H9 (cell line): ENCODE measurements at regions not wholly inside any gene's neighbourhood (a gene's known extent, or its start where the extent isn't known, plus 50 kb on each side); places are given as distances from the start of the nearest gene placed in this dataset.
"Not testable (repeated sequence)": the region's sequence is repeated elsewhere in the genome, so short reads cannot be mapped to it uniquely, and the experiment has no call there.

ENCODE experiments used
- DNase-seq: peaks from one replicate; pipeline ENCODE4 v3.0.0-alpha.2; 2017
- H2AFZ ChIP-seq: one replicate; pipeline ENCODE4 v1.6.1; 2013; ENCODE audit warnings: mild to moderate bottlenecking, low read length, control low read depth, moderate library complexity
- H2AK5ac ChIP-seq: 2 replicates; pipeline ENCODE4 v1.6.1; 2013; ENCODE audit warnings: low read length, control low read depth, mixed read lengths; ENCODE audit not compliant: insufficient read length
- H2BK120ac ChIP-seq: one replicate; pipeline ENCODE4 v1.6.1; 2013; ENCODE audit warnings: low read depth, mild to moderate bottlenecking, low read length, control low read depth, inconsistent platforms; ENCODE audit not compliant: poor library complexity, severe bottlenecking
- H2BK12ac ChIP-seq: 2 replicates; pipeline ENCODE4 v1.6.1; 2013; ENCODE audit warnings: low read length, control low read depth, mixed read lengths, low read depth; ENCODE audit not compliant: insufficient read length
- H2BK15ac ChIP-seq: 2 replicates; pipeline ENCODE4 v1.6.1; 2013; ENCODE audit warnings: low read depth, low read length, control low read depth
- H2BK20ac ChIP-seq: one replicate; pipeline ENCODE4 v1.6.1; 2013; ENCODE audit warnings: low read depth, mild to moderate bottlenecking, low read length, control low read depth, inconsistent platforms; ENCODE audit not compliant: poor library complexity, severe bottlenecking
- H2BK5ac ChIP-seq: 2 replicates; pipeline ENCODE4 v1.6.1; 2013; ENCODE audit warnings: low read length, control low read depth, mixed read lengths; ENCODE audit not compliant: insufficient read length
- H3K14ac ChIP-seq: 2 replicates; pipeline ENCODE4 v1.6.1; 2013; ENCODE audit warnings: low read length, control low read depth; ENCODE audit not compliant: insufficient read depth
- H3K18ac ChIP-seq: 2 replicates; pipeline ENCODE4 v1.6.1; 2013; ENCODE audit warnings: low read depth, mild to moderate bottlenecking, mixed read lengths, low read length, control low read depth; ENCODE audit not compliant: insufficient read length
- H3K23ac ChIP-seq: 2 replicates; pipeline ENCODE4 v1.6.1; 2013; ENCODE audit warnings: low read length, control low read depth, mixed read lengths, low read depth; ENCODE audit not compliant: insufficient read length
- H3K23me2 ChIP-seq: 2 replicates; pipeline ENCODE4 v1.6.1; 2013; ENCODE audit warnings: low read depth, mild to moderate bottlenecking, mixed read lengths, low read length, control low read depth; ENCODE audit not compliant: insufficient read length, poor library complexity, severe bottlenecking
- H3K27ac ChIP-seq: 2 replicates; pipeline ENCODE4 v1.5.1; 2013; ENCODE audit warnings: low read length, control low read depth, mixed read lengths, low read depth; ENCODE audit not compliant: insufficient read length
- H3K27me3 ChIP-seq: 2 replicates; pipeline ENCODE4 v1.6.1; 2013; ENCODE audit warnings: low read length, control low read depth, inconsistent platforms; ENCODE audit not compliant: insufficient read depth
- H3K4ac ChIP-seq: 2 replicates; pipeline ENCODE4 v1.6.1; 2013; ENCODE audit warnings: low read depth, mild to moderate bottlenecking, control low read depth, inconsistent platforms, low read length, moderate library complexity
- H3K4me1 ChIP-seq: 2 replicates; pipeline ENCODE4 v1.6.1; 2013; ENCODE audit warnings: low read length, control low read depth, inconsistent platforms; ENCODE audit not compliant: insufficient read depth
- H3K4me2 ChIP-seq: 2 replicates; pipeline ENCODE4 v1.6.1; 2013; ENCODE audit warnings: low read length, control low read depth, mixed read lengths; ENCODE audit not compliant: insufficient read length, insufficient read depth
- H3K56ac ChIP-seq: 2 replicates; pipeline ENCODE4 v1.6.1; 2013; ENCODE audit warnings: low read depth, mild to moderate bottlenecking, mixed read lengths, low read length, control low read depth; ENCODE audit not compliant: insufficient read length
- H3K79me1 ChIP-seq: 2 replicates; pipeline ENCODE4 v1.6.1; 2013; ENCODE audit warnings: low read depth, mild to moderate bottlenecking, moderate library complexity, low read length, control low read depth, inconsistent platforms; ENCODE audit not compliant: insufficient read depth, poor library complexity, severe bottlenecking
- H3K79me2 ChIP-seq: 2 replicates; pipeline ENCODE4 v1.6.1; 2013; ENCODE audit warnings: low read length, control low read depth, inconsistent platforms; ENCODE audit not compliant: insufficient read depth
- H3K9ac ChIP-seq: 2 replicates; pipeline ENCODE4 v1.6.1; 2013; ENCODE audit warnings: low read length, control low read depth, mixed read lengths; ENCODE audit not compliant: insufficient read length; ENCODE audit errors: extremely low read depth
- H3K9me3 ChIP-seq: one replicate; pipeline ENCODE4 v1.6.1; 2013; ENCODE audit warnings: low read depth, low read length, inconsistent platforms; ENCODE audit not compliant: control insufficient read depth
- H3T11ph ChIP-seq: one replicate; pipeline ENCODE4 v1.6.1; 2013; ENCODE audit warnings: mild to moderate bottlenecking, low read length, control low read depth, inconsistent platforms
- H4K20me1 ChIP-seq: one replicate; pipeline ENCODE4 v1.6.1; 2013; ENCODE audit not compliant: control insufficient read depth, insufficient read length, insufficient read depth
- H4K5ac ChIP-seq: 2 replicates; pipeline ENCODE4 v1.6.1; 2013; ENCODE audit warnings: low read depth, mild to moderate bottlenecking, mixed read lengths, low read length, control low read depth; ENCODE audit not compliant: insufficient read length
- H4K8ac ChIP-seq: replicated peaks from 2 replicates; pipeline ENCODE4 v1.6.1; 2013; ENCODE audit warnings: low read length, control low read depth, mixed read lengths, low read depth; ENCODE audit not compliant: insufficient read length
- H4K91ac ChIP-seq: 2 replicates; pipeline ENCODE4 v1.6.1; 2013; ENCODE audit warnings: low read depth, mild to moderate bottlenecking, moderate library complexity, mixed read lengths, low read length, control low read depth; ENCODE audit not compliant: insufficient read length
- H3K27ac Mint-ChIP-seq, 3 experiments: 2 replicates in 2 of 3; 3 replicates in 1 of 3; pipeline ENCODE4 v1.8.0; 2020 to 2021; ENCODE audit warnings: mixed read lengths in 3 of 3, mild to moderate bottlenecking in 1 of 3, moderate library complexity in 1 of 3
- H3K27me3 Mint-ChIP-seq: 2 replicates; pipeline ENCODE4 v1.8.0; 2021; ENCODE audit warnings: low read depth, mild to moderate bottlenecking, moderate library complexity, mixed read lengths
- H3K36me3 Mint-ChIP-seq, 3 experiments: 2 replicates in 2 of 3; 3 replicates in 1 of 3; pipeline ENCODE4 v1.8.0; 2020 to 2021; ENCODE audit warnings: low read depth in 3 of 3, mixed read lengths in 3 of 3; ENCODE audit not compliant: insufficient read depth in 1 of 3
- H3K4me1 Mint-ChIP-seq, 2 experiments: 2 replicates each; pipeline ENCODE4 v1.8.0; 2020; ENCODE audit warnings: mixed read lengths in 2 of 2
- H3K4me3 Mint-ChIP-seq, 2 experiments: 2 replicates in 1 of 2; 3 replicates in 1 of 2; pipeline ENCODE4 v1.8.0; 2020 to 2021; ENCODE audit warnings: mild to moderate bottlenecking in 2 of 2, mixed read lengths in 2 of 2, moderate library complexity in 1 of 2
- H3K9me3 Mint-ChIP-seq, 2 experiments: 2 replicates in 1 of 2; 3 replicates in 1 of 2; pipeline ENCODE4 v1.8.0; 2020; ENCODE audit warnings: mild to moderate bottlenecking in 2 of 2, mixed read lengths in 2 of 2, moderate library complexity in 1 of 2
- WGBS: extraction: QIAGEN DNeasy Blood & Tissue Kit; methylation state at CpG from one replicate; pipeline ENCODE4 v1.1.7; 2013; ENCODE audit warnings: missing lambda C conversion rate, low lambda C conversion rate, mixed read lengths; ENCODE audit not compliant: insufficient read length; ENCODE audit errors: extremely low coverage; 5-methylcytosine and 5-hydroxymethylcytosine counted together

- H3K27me3 Mint-ChIP-seq, H3K9ac ChIP-seq, H4K5ac ChIP-seq, H3K9me3 Mint-ChIP-seq, H4K91ac ChIP-seq, H3K4me2 ChIP-seq, H3K4me1 ChIP-seq, H3K4me3 Mint-ChIP-seq, H3K14ac ChIP-seq, H3K9me3 ChIP-seq, H2BK20ac ChIP-seq, H3K23ac ChIP-seq, H3K4me1 Mint-ChIP-seq, H2BK12ac ChIP-seq, H3K36me3 Mint-ChIP-seq, H3T11ph ChIP-seq, H3K79me1 ChIP-seq, H3K27me3 ChIP-seq, H3K79me2 ChIP-seq, H3K18ac ChIP-seq, H4K8ac ChIP-seq, H3K56ac ChIP-seq, H2BK15ac ChIP-seq, H2AK5ac ChIP-seq, H3K4ac ChIP-seq, H2BK5ac ChIP-seq, H3K27ac Mint-ChIP-seq, H4K20me1 ChIP-seq, H3K23me2 ChIP-seq, H2AFZ ChIP-seq, H2BK120ac ChIP-seq, DNase-seq, H3K27ac ChIP-seq: not testable (repeated sequence)
- no CpG with 5 or more reads among the region's 5 CpGs for WGBS
These were observed 4448.7 kb upstream of the TPTE start for GRCh38 chr21:6072691-6073090.

GRCh38 chr21:6073993-6074705, 4447.2 kb upstream of the TPTE start:
- not testable (repeated sequence) for H3K36me3 Mint-ChIP-seq, H3K4ac ChIP-seq, H3K18ac ChIP-seq, H3K27ac ChIP-seq, H2BK5ac ChIP-seq, DNase-seq, H4K20me1 ChIP-seq, H3K79me1 ChIP-seq, H2AK5ac ChIP-seq, H3K27me3 ChIP-seq, H3K14ac ChIP-seq, H2BK12ac ChIP-seq, H4K8ac ChIP-seq, H3K4me1 ChIP-seq, H2BK20ac ChIP-seq, H4K91ac ChIP-seq, H3K9me3 Mint-ChIP-seq, H3T11ph ChIP-seq, H3K23ac ChIP-seq, H4K5ac ChIP-seq, H3K4me1 Mint-ChIP-seq, H3K9me3 ChIP-seq, H3K4me2 ChIP-seq, H3K9ac ChIP-seq, H3K23me2 ChIP-seq, H2BK15ac ChIP-seq, H3K27me3 Mint-ChIP-seq, H2BK120ac ChIP-seq, H3K56ac ChIP-seq, H2AFZ ChIP-seq, H3K79me2 ChIP-seq, H3K27ac Mint-ChIP-seq, H3K4me3 Mint-ChIP-seq
- WGBS: no CpG with 5 or more reads among the region's 19 CpGs
